ENCODE measurements at regions not wholly inside any gene's neighbourhood (a gene's known extent, or its start where the extent isn't known, plus 50 kb on each side); places are given as distances from the start of the nearest gene placed in this dataset.

- intact Hi-C loops (cut with micrococcal nuclease): no loop called here
- DNase-seq: no peak
- H3K4me3 ChIP-seq: no peak overlapping the region
- TF ChIP-seq, protein P1, sequence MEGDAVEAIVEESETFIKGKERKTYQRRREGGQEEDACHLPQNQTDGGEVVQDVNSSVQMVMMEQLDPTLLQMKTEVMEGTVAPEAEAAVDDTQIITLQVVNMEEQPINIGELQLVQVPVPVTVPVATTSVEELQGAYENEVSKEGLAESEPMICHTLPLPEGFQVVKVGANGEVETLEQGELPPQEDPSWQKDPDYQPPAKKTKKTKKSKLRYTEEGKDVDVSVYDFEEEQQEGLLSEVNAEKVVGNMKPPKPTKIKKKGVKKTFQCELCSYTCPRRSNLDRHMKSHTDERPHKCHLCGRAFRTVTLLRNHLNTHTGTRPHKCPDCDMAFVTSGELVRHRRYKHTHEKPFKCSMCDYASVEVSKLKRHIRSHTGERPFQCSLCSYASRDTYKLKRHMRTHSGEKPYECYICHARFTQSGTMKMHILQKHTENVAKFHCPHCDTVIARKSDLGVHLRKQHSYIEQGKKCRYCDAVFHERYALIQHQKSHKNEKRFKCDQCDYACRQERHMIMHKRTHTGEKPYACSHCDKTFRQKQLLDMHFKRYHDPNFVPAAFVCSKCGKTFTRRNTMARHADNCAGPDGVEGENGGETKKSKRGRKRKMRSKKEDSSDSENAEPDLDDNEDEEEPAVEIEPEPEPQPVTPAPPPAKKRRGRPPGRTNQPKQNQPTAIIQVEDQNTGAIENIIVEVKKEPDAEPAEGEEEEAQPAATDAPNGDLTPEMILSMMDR (IDR thresholded peaks at IDR 0.05; ENCODE audit: borderline replicate concordance): no peak
- H3K27me3 ChIP-seq (ENCODE audit: low read depth): no peaks in the 10 kb centered on the region
- no peaks in the 10 kb centered on the region for H3K36me3 ChIP-seq
- no peaks in the 10 kb centered on the region for H3K9me3 ChIP-seq (replicated peaks)
- H3K4me1 ChIP-seq: no peaks in the 10 kb centered on the region
- no peak overlapping the region for H3K27ac ChIP-seq (replicated peaks)
Observed at GRCh38 chr21:24850121-24850520, 757.2 kb downstream of the MRPL39 start.

- no peak for DNase-seq
- intact Hi-C loops (cut with micrococcal nuclease): no loop called here
- no peak overlapping the region for H3K27ac ChIP-seq (replicated peaks)
Observed at GRCh38 chr21:24844671-24845070, 762.6 kb downstream of the MRPL39 start.

GRCh38 chr21:24840287-24840686 is 767.0 kb downstream of the MRPL39 start:
- TF ChIP-seq, protein P1 (IDR thresholded peaks at IDR 0.05; ENCODE audit: borderline replicate concordance): no peak
- no peaks in the 10 kb centered on the region for H3K27me3 ChIP-seq (ENCODE audit: low read depth)
- no peaks in the 10 kb centered on the region for H3K36me3 ChIP-seq
- no peak overlapping the region for H3K27ac ChIP-seq (replicated peaks)
- H3K4me1 ChIP-seq: no peaks in the 10 kb centered on the region
- peaks cover 3% of the 10 kb centered on the region for H3K9me3 ChIP-seq (replicated peaks)
- no peak overlapping the region for H3K4me3 ChIP-seq
- intact Hi-C loops (cut with micrococcal nuclease): no loop called here
- DNase-seq: no peak

More at GRCh38 chr21:24844671-24845070, 762.6 kb downstream of the MRPL39 start:
- no peaks in the 10 kb centered on the region for H3K9me3 ChIP-seq (replicated peaks)
- H3K27me3 ChIP-seq (ENCODE audit: low read depth): no peaks in the 10 kb centered on the region
- no peaks in the 10 kb centered on the region for H3K36me3 ChIP-seq
- no peak overlapping the region for H3K4me3 ChIP-seq
- no peaks in the 10 kb centered on the region for H3K4me1 ChIP-seq
- TF ChIP-seq, protein P1 (IDR thresholded peaks at IDR 0.05; ENCODE audit: borderline replicate concordance): no peak

DNA sequence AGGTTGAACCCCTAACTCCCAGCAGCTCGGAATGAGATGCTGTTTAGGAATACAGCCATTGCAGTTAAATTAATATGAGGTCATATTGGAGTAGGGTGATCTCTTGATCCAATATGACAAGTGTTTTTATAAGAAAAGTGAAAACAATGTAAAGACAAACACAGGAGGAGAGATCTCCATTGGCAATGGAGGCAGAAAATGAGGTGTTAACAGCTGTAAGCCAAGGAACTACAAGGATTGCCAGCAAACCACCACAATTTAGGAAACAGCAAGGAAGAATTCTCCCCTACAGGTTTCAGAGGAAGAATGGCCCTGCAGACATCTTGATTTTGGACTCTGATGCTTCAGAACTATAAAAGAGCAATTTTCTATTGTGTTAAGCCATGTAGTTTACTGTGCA is 774.3 kb downstream of the MRPL39 start:
- intact Hi-C loops (cut with micrococcal nuclease): no loop called here
- Histone ChIP-seq H3K36me3 (no peaks in the 10 kb centered on the region), H3K27me3 (ENCODE audit: low read depth) (no peaks in the 10 kb centered on the region), H3K4me3 (no peak overlapping the region), H3K4me1 (no peaks in the 10 kb centered on the region), H3K27ac (replicated peaks) (no peak overlapping the region), H3K9me3 (replicated peaks) (no peaks in the 10 kb centered on the region)
- TF ChIP-seq, protein P1 (IDR thresholded peaks at IDR 0.05; ENCODE audit: borderline replicate concordance): no peak
- DNase-seq: no peak

DNA sequence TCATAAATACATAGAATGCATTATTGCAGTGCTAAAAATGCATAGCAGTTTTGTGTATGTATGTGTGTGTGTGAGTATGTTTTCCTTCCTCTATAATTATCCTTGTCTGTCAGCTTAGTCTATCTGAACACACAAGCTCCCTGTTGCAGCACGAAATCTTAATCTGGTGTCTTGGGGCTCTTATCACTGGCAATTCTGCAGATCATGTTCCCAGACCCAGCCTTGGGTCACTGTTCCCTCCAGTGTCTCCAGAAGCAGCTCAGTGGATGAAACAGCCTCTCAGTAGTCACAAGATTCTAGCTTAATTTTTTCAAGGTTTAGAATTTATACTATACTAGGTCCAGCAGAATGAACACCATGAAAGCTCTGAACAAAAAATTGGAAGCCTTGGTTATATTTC is 777.9 kb downstream of the MRPL39 start:
- H3K4me3 ChIP-seq: no peak overlapping the region
- H3K27ac ChIP-seq (replicated peaks): peak overlapping the region; percentile 2
- H3K4me1 ChIP-seq: no peaks in the 10 kb centered on the region
- no peaks in the 10 kb centered on the region for H3K27me3 ChIP-seq (ENCODE audit: low read depth)
- H3K9me3 ChIP-seq (replicated peaks): no peaks in the 10 kb centered on the region
- TF ChIP-seq, protein P1 (IDR thresholded peaks at IDR 0.05; ENCODE audit: borderline replicate concordance): no peak
- intact Hi-C loops (cut with micrococcal nuclease): no loop called here
- H3K36me3 ChIP-seq: no peaks in the 10 kb centered on the region
- DNase-seq: no peak

GRCh38 chr21:24826822-24827221 is 780.5 kb downstream of the MRPL39 start:
- no peaks in the 10 kb centered on the region for H3K27me3 ChIP-seq (ENCODE audit: low read depth)
- no peaks in the 10 kb centered on the region for H3K36me3 ChIP-seq
- intact Hi-C loops (cut with micrococcal nuclease): no loop called here
- no peaks in the 10 kb centered on the region for H3K4me1 ChIP-seq
- H3K9me3 ChIP-seq (replicated peaks): no peaks in the 10 kb centered on the region
- H3K4me3 ChIP-seq: no peak overlapping the region
- TF ChIP-seq, protein P1 (IDR thresholded peaks at IDR 0.05; ENCODE audit: borderline replicate concordance): no peak
- no peak overlapping the region for H3K27ac ChIP-seq (replicated peaks)
- DNase-seq: no peak

All from left ventricle myocardium inferior (tissue), 1 donor.